HEK293T (cell line): ENCODE measurements at regions not wholly inside any gene's neighbourhood (a gene's known extent, or its start where the extent isn't known, plus 50 kb on each side); places are given as distances from the start of the nearest gene placed in this dataset.

Source experiments
- CTCF ChIA-PET: fragments of 350-600 bp; formaldehyde crosslinking; extraction: SDS; loops from one replicate; lab custom pipeline; 2021; ENCODE audit warnings: antibody characterized with exemption, inconsistent platforms; lab: Yijun Ruan, JAX
- POLR2A ChIA-PET: fragments of 350-600 bp; formaldehyde crosslinking; extraction: SDS; loops from one replicate; lab custom pipeline; 2020; ENCODE audit warnings: antibody characterized with exemption, inconsistent platforms; lab: Yijun Ruan, JAX
- DNase-seq: peaks from one replicate; pipeline ENCODE4 v3.0.0; 2012; ENCODE audit warnings: mixed read lengths; ENCODE audit errors: extremely low spot score
- ARNT ChIP-seq: fragments of 450-650 bp; IDR thresholded peaks from 2 replicates; pipeline ENCODE4 v1.6.1; 2017; ENCODE audit warnings: mild to moderate bottlenecking
- BHLHE40 ChIP-seq: fragments of 450-650 bp; IDR thresholded peaks from 2 replicates; pipeline ENCODE4 v1.6.1; 2016; ENCODE audit warnings: mild to moderate bottlenecking, moderate library complexity, borderline replicate concordance
- CTBP1 ChIP-seq: fragments of 450-650 bp; IDR thresholded peaks from 2 replicates; pipeline ENCODE4 v1.6.1; 2016; ENCODE audit warnings: borderline replicate concordance
- ELF4 ChIP-seq: fragments of 450-650 bp; IDR thresholded peaks from 2 replicates; pipeline ENCODE4 v1.6.1; 2017; ENCODE audit warnings: antibody characterized with exemption
- FOXA1 ChIP-seq: fragments of 450-650 bp; IDR thresholded peaks from 2 replicates; pipeline ENCODE4 v1.6.1; 2016; ENCODE audit warnings: mild to moderate bottlenecking
- FOXK2 ChIP-seq: fragments of 450-650 bp; IDR thresholded peaks from 2 replicates; pipeline ENCODE4 v1.6.1; 2016; ENCODE audit warnings: mild to moderate bottlenecking
- FOXM1 ChIP-seq: fragments of 450-650 bp; IDR thresholded peaks from 2 replicates; pipeline ENCODE4 v1.6.1; 2017; ENCODE audit warnings: mild to moderate bottlenecking, borderline replicate concordance
- HDGF ChIP-seq: fragments of 450-650 bp; IDR thresholded peaks from 2 replicates; pipeline ENCODE4 v1.6.1; 2017; ENCODE audit warnings: antibody characterized with exemption, borderline replicate concordance
- L3MBTL2 ChIP-seq: fragments of 450-650 bp; conservative IDR thresholded peaks from 2 replicates; pipeline ENCODE4 v1.6.1; 2016; ENCODE audit warnings: mild to moderate bottlenecking
- LEF1 ChIP-seq: fragments of 450-650 bp; IDR thresholded peaks from 2 replicates; pipeline ENCODE4 v1.6.1; 2017; ENCODE audit warnings: mild to moderate bottlenecking, borderline replicate concordance
- NFRKB ChIP-seq: fragments of 450-650 bp; IDR thresholded peaks from 2 replicates; pipeline ENCODE4 v1.6.1; 2016; ENCODE audit warnings: mild to moderate bottlenecking, moderate library complexity
- SP1 ChIP-seq: fragments of 450-650 bp; IDR thresholded peaks from 2 replicates; pipeline ENCODE4 v1.6.1; 2017
- SUZ12 ChIP-seq: fragments of 450-650 bp; IDR thresholded peaks from 2 replicates; pipeline ENCODE4 v1.6.1; 2016; ENCODE audit warnings: mild to moderate bottlenecking
- TARDBP ChIP-seq: fragments of 450-650 bp; IDR thresholded peaks from 2 replicates; pipeline ENCODE4 v1.6.1; 2016
- ZNF384 ChIP-seq: fragments of 450-650 bp; IDR thresholded peaks from 2 replicates; pipeline ENCODE4 v1.6.1; 2016
- TF ChIP-seq, protein P1 (sequence below): fragments of 450-650 bp; IDR thresholded peaks from 2 replicates; pipeline ENCODE4 v1.6.1; 2016

DNA sequence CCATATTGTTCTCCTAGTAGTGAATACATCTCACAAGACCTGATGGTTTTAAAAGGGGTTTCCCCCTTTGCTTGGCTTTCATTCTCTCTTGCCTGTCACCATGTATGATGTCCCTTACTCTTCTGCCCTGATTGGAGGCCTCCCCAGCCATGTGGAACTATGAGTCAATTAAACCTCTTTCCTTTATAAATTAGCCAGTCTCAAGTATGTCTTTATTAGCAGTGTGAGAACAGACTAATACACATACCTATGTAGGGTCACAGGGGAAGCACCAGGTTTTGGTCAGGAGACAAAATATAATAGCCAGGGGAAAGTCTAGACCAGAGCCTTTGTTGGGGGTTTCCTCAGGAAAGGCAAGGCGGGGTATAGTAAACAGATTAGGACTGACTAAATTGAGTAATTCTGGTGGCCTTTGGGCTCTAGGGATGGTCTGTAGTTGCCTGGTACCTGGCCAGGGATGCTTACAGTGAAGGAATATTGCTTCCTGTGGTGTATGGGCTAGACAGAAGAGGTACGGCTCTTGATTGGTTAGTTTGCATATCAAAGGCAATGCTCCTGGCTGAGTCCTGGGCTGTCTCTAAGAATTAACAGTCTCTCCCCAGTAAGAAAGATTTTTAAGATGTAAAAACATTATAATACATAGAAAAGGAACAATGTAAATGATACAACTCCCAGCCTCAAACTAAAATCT is 254.5 kb downstream of the ELAVL2 start:
- POLR2A ChIA-PET: no interaction called here
- DNase-seq: no peak
- CTCF ChIA-PET: no interaction called here
- TF ChIP-seq SUZ12 (no peak), CTBP1 (no peak), FOXA1 (no peak), LEF1 (no peak), TARDBP (no peak), ELF4 (no peak), BHLHE40 (no peak), ARNT (no peak), SP1 (no peak), L3MBTL2 (no peak)

- ChIA-PET CTCF (no interaction called here), POLR2A (no interaction called here)
- no peak for DNase-seq
- TF ChIP-seq, protein P1, sequence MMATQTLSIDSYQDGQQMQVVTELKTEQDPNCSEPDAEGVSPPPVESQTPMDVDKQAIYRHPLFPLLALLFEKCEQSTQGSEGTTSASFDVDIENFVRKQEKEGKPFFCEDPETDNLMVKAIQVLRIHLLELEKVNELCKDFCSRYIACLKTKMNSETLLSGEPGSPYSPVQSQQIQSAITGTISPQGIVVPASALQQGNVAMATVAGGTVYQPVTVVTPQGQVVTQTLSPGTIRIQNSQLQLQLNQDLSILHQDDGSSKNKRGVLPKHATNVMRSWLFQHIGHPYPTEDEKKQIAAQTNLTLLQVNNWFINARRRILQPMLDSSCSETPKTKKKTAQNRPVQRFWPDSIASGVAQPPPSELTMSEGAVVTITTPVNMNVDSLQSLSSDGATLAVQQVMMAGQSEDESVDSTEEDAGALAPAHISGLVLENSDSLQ: no peak
- TF ChIP-seq SP1: no peak
- no peak for TF ChIP-seq NFRKB
- TF ChIP-seq FOXK2: no peak
- TF ChIP-seq ARNT: no peak
- TF ChIP-seq BHLHE40: no peak
- TF ChIP-seq L3MBTL2: no peak
- no peak for TF ChIP-seq ZNF384
- no peak for TF ChIP-seq FOXM1
- no peak for TF ChIP-seq SUZ12
- TF ChIP-seq LEF1: no peak
- no peak for TF ChIP-seq CTBP1
These were observed 252.2 kb downstream of the ELAVL2 start for GRCh38 chr9:23573800-23574199.

GRCh38 chr9:23577611-23578010 is 248.4 kb downstream of the ELAVL2 start:
- TF ChIP-seq ARNT: no peak
- no peak for TF ChIP-seq L3MBTL2
- no peak for TF ChIP-seq FOXK2
- no peak for TF ChIP-seq FOXM1
- TF ChIP-seq ELF4: no peak
- TF ChIP-seq LEF1: no peak
- ChIA-PET CTCF (no interaction called here), POLR2A (no interaction called here)
- DNase-seq: no peak

DNA sequence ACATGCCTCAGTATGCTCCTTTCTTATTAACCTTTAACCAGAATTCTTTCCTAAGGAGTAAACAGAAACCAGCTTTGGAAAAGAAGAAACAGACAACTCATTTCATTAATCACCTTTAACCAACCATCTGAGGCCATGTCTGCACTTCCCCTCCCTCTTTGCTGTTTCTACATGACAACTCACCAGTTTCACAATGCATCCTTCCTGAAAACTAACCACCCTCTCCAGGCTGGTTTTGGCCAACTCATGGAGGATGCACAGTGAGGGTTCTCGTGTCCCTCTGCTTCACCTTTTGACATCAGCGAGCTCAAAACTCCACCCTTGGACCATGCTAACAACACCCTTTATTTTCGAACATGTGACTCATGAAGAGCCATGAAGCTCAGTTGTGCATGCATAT is 244.1 kb downstream of the ELAVL2 start:
- CTCF ChIA-PET: no interaction called here
- DNase-seq: no peak
- POLR2A ChIA-PET: no interaction called here
- TF ChIP-seq FOXA1 (no peak), NFRKB (no peak), SUZ12 (no peak), LEF1 (no peak), SP1 (no peak), ELF4 (no peak), FOXK2 (no peak), CTBP1 (no peak)
- TF ChIP-seq, protein P1: no peak

DNA sequence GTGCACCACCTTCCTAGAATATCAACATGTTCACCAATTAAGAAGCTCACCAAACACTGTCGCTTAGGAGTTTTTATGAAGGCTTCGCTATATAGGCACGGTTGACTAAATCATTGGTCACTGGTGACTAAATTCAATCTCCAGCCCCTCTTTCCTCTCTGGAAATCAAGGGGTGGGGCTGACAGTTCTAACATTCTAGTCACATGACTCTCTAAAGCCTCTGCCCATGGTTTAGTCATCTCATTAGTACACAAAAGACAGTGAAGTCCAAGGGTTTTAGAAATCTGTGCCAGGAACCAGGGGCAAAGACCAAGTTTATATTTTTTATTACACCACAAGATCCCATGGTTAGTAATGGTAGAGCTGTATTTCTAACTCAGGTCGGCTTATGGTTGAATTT is 243.2 kb downstream of the ELAVL2 start:
- POLR2A ChIA-PET: no interaction called here
- TF ChIP-seq ELF4 (no peak), L3MBTL2 (no peak), CTBP1 (no peak), FOXM1 (no peak), ARNT (no peak), NFRKB (no peak), ZNF384 (no peak), TARDBP (no peak), SUZ12 (no peak), FOXA1 (no peak), FOXK2 (no peak), LEF1 (no peak), HDGF (no peak)
- DNase-seq: no peak
- CTCF ChIA-PET: no interaction called here

GRCh38 chr9:23586906-23587305 is 239.1 kb downstream of the ELAVL2 start:
- ChIA-PET CTCF (interaction anchor here (0.6 kb wide), 1 partner anchor 71 kb away, joined by 4 read pairs; no protein-coding TSS in a partner anchor), POLR2A (no interaction called here)
- no peak for DNase-seq
- TF ChIP-seq ZNF384 (no peak), ARNT (no peak), HDGF (no peak), NFRKB (no peak), CTBP1 (no peak), SP1 (no peak), ELF4 (no peak), FOXM1 (no peak), FOXK2 (no peak), FOXA1 (no peak), SUZ12 (no peak), TARDBP (no peak)
- TF ChIP-seq, protein P1: no peak
